ENCODE measurements at regions not wholly inside any gene's neighbourhood (a gene's known extent, or its start where the extent isn't known, plus 50 kb on each side); places are given as distances from the start of the nearest gene placed in this dataset.
A peak's percentile ranks its signal among the peaks of the same experiment; 100 is the strongest.

- Histone ChIP-seq H3K36me3 (no peaks in the 10 kb centered on the region), H3K27me3 (no peaks in the 10 kb centered on the region), H3K27ac (no peak overlapping the region), H3K4me1 (no peaks in the 10 kb centered on the region), H3K4me3 (no peak overlapping the region), H3K9me3 (no peaks in the 10 kb centered on the region)
- intact Hi-C loops (cut with DNase I) = no loop called here
- ATAC-seq (no peak), DNase-seq (no peak)
- no peak for TF ChIP-seq CTCF (IDR thresholded peaks at IDR 0.05)
Observed at GRCh38 chr15:57777003-57777402, 70.5 kb downstream of the POLR2M start.

- H3K4me3 ChIP-seq = no peak overlapping the region
- no peak for ATAC-seq
- intact Hi-C loops (cut with DNase I) = no loop called here
Observed at GRCh38 chr15:57780471-57780870, 74.0 kb downstream of the POLR2M start.

GRCh38 chr15:57782731-57783130, 76.2 kb downstream of the POLR2M start:
- TF ChIP-seq CTCF (IDR thresholded peaks at IDR 0.05) = no peak

More at GRCh38 chr15:57780471-57780870, 74.0 kb downstream of the POLR2M start:
- no peaks in the 10 kb centered on the region for H3K36me3 ChIP-seq
- no peak for DNase-seq
- H3K27ac ChIP-seq = no peak overlapping the region
- no peaks in the 10 kb centered on the region for H3K4me1 ChIP-seq
- no peaks in the 10 kb centered on the region for H3K27me3 ChIP-seq
- TF ChIP-seq CTCF (IDR thresholded peaks at IDR 0.05) = no peak
- H3K9me3 ChIP-seq = no peaks in the 10 kb centered on the region

GRCh38 chr15:57784081-57784511, 77.6 kb downstream of the POLR2M start:
- H3K36me3 ChIP-seq = no peaks in the 10 kb centered on the region
- DNase-seq = no peak
- no peak overlapping the region for H3K4me3 ChIP-seq
- peak; percentile 34 for ATAC-seq
- no peak for TF ChIP-seq CTCF (IDR thresholded peaks at IDR 0.05)
- no peaks in the 10 kb centered on the region for H3K4me1 ChIP-seq
- no peaks in the 10 kb centered on the region for H3K9me3 ChIP-seq
- no peaks in the 10 kb centered on the region for H3K27me3 ChIP-seq
- no peak overlapping the region for H3K27ac ChIP-seq
- intact Hi-C loops (cut with DNase I) = no loop called here

More at GRCh38 chr15:57782731-57783130, 76.2 kb downstream of the POLR2M start:
- no peak for DNase-seq
- no peaks in the 10 kb centered on the region for H3K27me3 ChIP-seq
- H3K4me3 ChIP-seq = no peak overlapping the region
- ATAC-seq = no peak
- H3K9me3 ChIP-seq = no peaks in the 10 kb centered on the region
- no peaks in the 10 kb centered on the region for H3K36me3 ChIP-seq
- intact Hi-C loops (cut with DNase I) = no loop called here
- no peak overlapping the region for H3K27ac ChIP-seq
- H3K4me1 ChIP-seq = no peaks in the 10 kb centered on the region

- Histone ChIP-seq H3K4me1 (no peaks in the 10 kb centered on the region), H3K27me3 (no peaks in the 10 kb centered on the region), H3K9me3 (no peaks in the 10 kb centered on the region), H3K36me3 (no peaks in the 10 kb centered on the region), H3K4me3 (no peak overlapping the region), H3K27ac (no peak overlapping the region)
- ATAC-seq = no peak
- DNase-seq = no peak
- TF ChIP-seq CTCF (IDR thresholded peaks at IDR 0.05) = no peak
- intact Hi-C loops (cut with DNase I) = no loop called here
Observed at GRCh38 chr15:57785039-57785438, 78.5 kb downstream of the POLR2M start.

Measured in left lung (tissue), 4 donors.